HUES6 (cell line): ENCODE measurements at regions not wholly inside any gene's neighbourhood (a gene's known extent, or its start where the extent isn't known, plus 50 kb on each side); places are given as distances from the start of the nearest gene placed in this dataset.

Experiments used
- H3K27ac ChIP-seq: 2 replicates; pipeline ENCODE4 v1.7.0; 2013; ENCODE audit warnings: low read depth, mild to moderate bottlenecking, low read length, inconsistent platforms
- H3K27me3 ChIP-seq: 2 replicates; pipeline ENCODE4 v1.6.1; 2013; ENCODE audit warnings: low read length; ENCODE audit not compliant: control insufficient read depth, insufficient read depth
- H3K36me3 ChIP-seq: 2 replicates; pipeline ENCODE4 v1.6.1; 2013; ENCODE audit warnings: low read length; ENCODE audit not compliant: control insufficient read depth, insufficient read depth
- H3K4me1 ChIP-seq: 2 replicates; pipeline ENCODE4 v1.6.1; 2013; ENCODE audit warnings: low read length; ENCODE audit not compliant: control insufficient read depth, insufficient read depth
- H3K4me3 ChIP-seq: 2 replicates; pipeline ENCODE4 v1.5.1; 2013; ENCODE audit warnings: low read depth, low read length
- H3K9ac ChIP-seq: one replicate; pipeline ENCODE4 v1.6.1; 2013; ENCODE audit warnings: mild to moderate bottlenecking, low read length
- H3K9me3 ChIP-seq: 2 replicates; pipeline ENCODE4 v1.6.1; 2013; ENCODE audit warnings: low read depth, low read length; ENCODE audit not compliant: control insufficient read depth, insufficient read depth

- Histone ChIP-seq H3K9me3 (no peaks in the 10 kb centered on the region; the same call in 1 of the 2 replicates), H3K9ac (no peak overlapping the region), H3K27me3 (no peaks in the 10 kb centered on the region), H3K27ac (no peak overlapping the region), H3K4me3 (no peak overlapping the region), H3K36me3 (no peaks in the 10 kb centered on the region), H3K4me1 (peaks cover 14% of the 10 kb centered on the region; the same call in 1 of the 2 replicates)
These were observed 58.7 kb upstream of the NCOR2 start for GRCh38 chr12:124625867-124626675.

- Histone ChIP-seq H3K4me1 (peaks cover 18% of the 10 kb centered on the region; the same call in 1 of the 2 replicates), H3K27ac (no peak overlapping the region), H3K36me3 (no peaks in the 10 kb centered on the region), H3K9me3 (no peaks in the 10 kb centered on the region), H3K27me3 (no peaks in the 10 kb centered on the region), H3K9ac (no peak overlapping the region), H3K4me3 (no peak overlapping the region)
These were observed 57.4 kb upstream of the NCOR2 start for GRCh38 chr12:124624823-124625222.

GRCh38 chr12:124623344-124624035 is 56.1 kb upstream of the NCOR2 start:
- Histone ChIP-seq H3K27me3 (no peaks in the 10 kb centered on the region), H3K9ac (no peak overlapping the region), H3K36me3 (no peaks in the 10 kb centered on the region), H3K27ac (no peak overlapping the region), H3K9me3 (0 out of 2 replicates have a peak, but pooled peaks cover 2% of the 10 kb centered on the region), H3K4me3 (no peak overlapping the region), H3K4me1 (peaks cover 18% of the 10 kb centered on the region; the same call in 1 of the 2 replicates)

GRCh38 chr12:124622764-124623163 is 55.4 kb upstream of the NCOR2 start:
- H3K36me3 ChIP-seq, result no peaks in the 10 kb centered on the region

GRCh38 chr12:124622331-124622730 is 54.9 kb upstream of the NCOR2 start:
- no peak overlapping the region for H3K27ac ChIP-seq

More at GRCh38 chr12:124622764-124623163, 55.4 kb upstream of the NCOR2 start:
- Histone ChIP-seq H3K27me3 (no peaks in the 10 kb centered on the region), H3K27ac (no peak overlapping the region), H3K4me3 (no peak overlapping the region), H3K4me1 (peaks cover 18% of the 10 kb centered on the region; the same call in 1 of the 2 replicates), H3K9me3 (0 out of 2 replicates have a peak, but pooled peaks cover 2% of the 10 kb centered on the region), H3K9ac (no peak overlapping the region)

GRCh38 chr12:124621296-124621660 is 53.9 kb upstream of the NCOR2 start:
- no peak overlapping the region for H3K9ac ChIP-seq
- H3K36me3 ChIP-seq, result no peaks in the 10 kb centered on the region
- no peaks in the 10 kb centered on the region for H3K27me3 ChIP-seq
- peaks cover 15% of the 10 kb centered on the region; the same call in 1 of the 2 replicates for H3K4me1 ChIP-seq
- H3K9me3 ChIP-seq, result 0 out of 2 replicates have a peak, but pooled peaks cover 2% of the 10 kb centered on the region
- H3K27ac ChIP-seq, result no peak overlapping the region
- H3K4me3 ChIP-seq, result no peak overlapping the region

More at GRCh38 chr12:124622331-124622730, 54.9 kb upstream of the NCOR2 start:
- peaks cover 18% of the 10 kb centered on the region; the same call in 1 of the 2 replicates for H3K4me1 ChIP-seq
- H3K4me3 ChIP-seq, result no peak overlapping the region
- H3K27me3 ChIP-seq, result no peaks in the 10 kb centered on the region
- 0 out of 2 replicates have a peak, but pooled peaks cover 2% of the 10 kb centered on the region for H3K9me3 ChIP-seq
- H3K9ac ChIP-seq, result no peak overlapping the region
- no peaks in the 10 kb centered on the region for H3K36me3 ChIP-seq

- H3K27ac ChIP-seq, result no peak overlapping the region
- H3K9me3 ChIP-seq, result 0 out of 2 replicates have a peak, but pooled peaks cover 2% of the 10 kb centered on the region
These were observed 53.3 kb upstream of the NCOR2 start for GRCh38 chr12:124620606-124621295.

GRCh38 chr12:124618291-124618902 is 51.0 kb upstream of the NCOR2 start:
- Histone ChIP-seq H3K4me3 (no peak overlapping the region), H3K36me3 (no peaks in the 10 kb centered on the region), H3K9me3 (peaks cover 12% of the 10 kb centered on the region), H3K27ac (no peak overlapping the region), H3K4me1 (peaks cover 9% of the 10 kb centered on the region; the same call in 1 of the 2 replicates), H3K27me3 (no peaks in the 10 kb centered on the region), H3K9ac (no peak overlapping the region)

More at GRCh38 chr12:124620606-124621295, 53.3 kb upstream of the NCOR2 start:
- Histone ChIP-seq H3K36me3 (no peaks in the 10 kb centered on the region), H3K9ac (no peak overlapping the region), H3K4me1 (peaks cover 10% of the 10 kb centered on the region; the same call in 1 of the 2 replicates), H3K4me3 (no peak overlapping the region), H3K27me3 (no peaks in the 10 kb centered on the region)

GRCh38 chr12:124617615-124618014 is 50.2 kb upstream of the NCOR2 start:
- Histone ChIP-seq H3K4me1 (peaks cover 9% of the 10 kb centered on the region; the same call in 1 of the 2 replicates), H3K27me3 (no peaks in the 10 kb centered on the region), H3K9ac (no peak overlapping the region), H3K27ac (no peak overlapping the region), H3K4me3 (no peak overlapping the region), H3K36me3 (no peaks in the 10 kb centered on the region), H3K9me3 (peaks cover 15% of the 10 kb centered on the region)
